GM12874 (cell line): ENCODE measurements at regions not wholly inside any gene's neighbourhood (a gene's known extent, or its start where the extent isn't known, plus 50 kb on each side); places are given as distances from the start of the nearest gene placed in this dataset.

ENCODE experiments used
- TF ChIP-seq, protein P1 (sequence below): IDR thresholded peaks from 2 replicates; pipeline ENCODE4 v1.5.1; 2011; ENCODE audit warnings: low read depth, mild to moderate bottlenecking, control low read depth, low read length, moderate library complexity; ENCODE audit not compliant: insufficient read depth

GRCh38 chr1:209433649-209434031 lies 149.9 kb upstream of the CAMK1G start:
- TF ChIP-seq, protein P1, sequence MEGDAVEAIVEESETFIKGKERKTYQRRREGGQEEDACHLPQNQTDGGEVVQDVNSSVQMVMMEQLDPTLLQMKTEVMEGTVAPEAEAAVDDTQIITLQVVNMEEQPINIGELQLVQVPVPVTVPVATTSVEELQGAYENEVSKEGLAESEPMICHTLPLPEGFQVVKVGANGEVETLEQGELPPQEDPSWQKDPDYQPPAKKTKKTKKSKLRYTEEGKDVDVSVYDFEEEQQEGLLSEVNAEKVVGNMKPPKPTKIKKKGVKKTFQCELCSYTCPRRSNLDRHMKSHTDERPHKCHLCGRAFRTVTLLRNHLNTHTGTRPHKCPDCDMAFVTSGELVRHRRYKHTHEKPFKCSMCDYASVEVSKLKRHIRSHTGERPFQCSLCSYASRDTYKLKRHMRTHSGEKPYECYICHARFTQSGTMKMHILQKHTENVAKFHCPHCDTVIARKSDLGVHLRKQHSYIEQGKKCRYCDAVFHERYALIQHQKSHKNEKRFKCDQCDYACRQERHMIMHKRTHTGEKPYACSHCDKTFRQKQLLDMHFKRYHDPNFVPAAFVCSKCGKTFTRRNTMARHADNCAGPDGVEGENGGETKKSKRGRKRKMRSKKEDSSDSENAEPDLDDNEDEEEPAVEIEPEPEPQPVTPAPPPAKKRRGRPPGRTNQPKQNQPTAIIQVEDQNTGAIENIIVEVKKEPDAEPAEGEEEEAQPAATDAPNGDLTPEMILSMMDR = no peak

DNA sequence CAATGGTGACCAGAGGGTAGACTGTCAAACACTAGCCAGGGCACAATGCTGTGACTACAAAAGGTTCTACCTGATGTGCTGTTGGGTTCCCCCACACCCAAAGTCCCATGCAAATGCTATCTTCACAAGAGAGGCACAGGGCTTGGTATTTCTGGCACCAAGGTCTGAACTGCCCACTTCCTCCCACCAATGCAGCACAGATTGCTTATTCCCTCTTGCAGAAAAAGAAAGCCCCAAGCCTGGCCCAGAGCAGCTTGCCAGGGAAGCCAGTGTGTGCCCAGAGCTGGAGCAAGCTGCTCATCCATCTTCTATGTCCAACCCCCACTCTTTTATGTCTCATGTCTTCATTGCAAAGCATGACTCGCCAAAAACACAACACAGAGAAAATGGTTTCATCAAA lies 149.4 kb upstream of the CAMK1G start:
- TF ChIP-seq, protein P1 = no peak

GRCh38 chr1:209434631-209435217 lies 148.8 kb upstream of the CAMK1G start:
- TF ChIP-seq, protein P1 = no peak

- TF ChIP-seq, protein P1 = peak; percentile 80
Observed at GRCh38 chr1:209435654-209436566, 147.6 kb upstream of the CAMK1G start.

- TF ChIP-seq, protein P1 = no peak
Observed at GRCh38 chr1:209439828-209440227, 143.7 kb upstream of the CAMK1G start.

GRCh38 chr1:209443361-209443931 lies 140.1 kb upstream of the CAMK1G start:
- TF ChIP-seq, protein P1 = no peak

- TF ChIP-seq, protein P1 = no peak
Observed at GRCh38 chr1:209443975-209444651, 139.4 kb upstream of the CAMK1G start.
